22Rv1 (cell line): ENCODE measurements at regions not wholly inside any gene's neighbourhood (a gene's known extent, or its start where the extent isn't known, plus 50 kb on each side); places are given as distances from the start of the nearest gene placed in this dataset.

Source experiments
- CTCF ChIP-seq: fragments of 450-650 bp; IDR thresholded peaks from 2 replicates; pipeline ENCODE4 v1.5.1; 2017; ENCODE audit warnings: mild to moderate bottlenecking
- ZFX ChIP-seq: fragments of 450-650 bp; IDR thresholded peaks from 2 replicates; pipeline ENCODE4 v1.6.1; 2017; ENCODE audit warnings: antibody characterized with exemption, borderline replicate concordance

DNA sequence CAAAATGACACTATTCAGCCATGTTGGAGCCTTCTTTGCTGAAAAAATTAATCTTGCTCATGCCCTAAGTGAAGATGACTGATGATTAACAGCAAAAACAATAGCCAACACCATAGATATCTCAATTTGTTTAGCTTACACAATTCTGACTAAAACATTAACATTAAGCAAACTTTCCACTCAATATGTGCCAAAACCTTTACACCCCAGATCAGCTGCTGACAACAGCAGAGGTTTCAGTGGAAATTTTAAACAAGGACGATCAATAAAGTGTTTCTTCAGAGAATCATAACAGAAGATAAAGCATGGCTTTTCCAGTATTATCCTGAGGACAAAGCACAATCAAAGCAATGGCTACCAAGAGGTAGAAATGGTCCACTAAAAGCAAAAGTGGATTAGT, 254.4 kb upstream of the GRAMD2B start:
- TF ChIP-seq CTCF: no peak
- TF ChIP-seq ZFX: no peak
